IPS-15b (cell line): ENCODE measurements at regions not wholly inside any gene's neighbourhood (a gene's known extent, or its start where the extent isn't known, plus 50 kb on each side); places are given as distances from the start of the nearest gene placed in this dataset.

ENCODE experiments used
- H3K27me3 ChIP-seq: one replicate; pipeline ENCODE4 v1.6.1; 2013; ENCODE audit warnings: low read length; ENCODE audit not compliant: control insufficient read depth, insufficient read depth
- H3K36me3 ChIP-seq: one replicate; pipeline ENCODE4 v1.6.1; 2013; ENCODE audit warnings: low read length; ENCODE audit not compliant: control insufficient read depth, insufficient read depth
- H3K4me1 ChIP-seq: one replicate; pipeline ENCODE4 v1.6.1; 2013; ENCODE audit warnings: mild to moderate bottlenecking, low read length; ENCODE audit not compliant: control insufficient read depth, insufficient read depth
- H3K4me3 ChIP-seq: one replicate; pipeline ENCODE4 v1.5.1; 2013; ENCODE audit warnings: low read depth, low read length
- H3K9ac ChIP-seq: one replicate; pipeline ENCODE4 v1.6.1; 2013; ENCODE audit warnings: low read depth, mild to moderate bottlenecking, low read length
- H3K9me3 ChIP-seq: one replicate; pipeline ENCODE4 v1.6.1; 2013; ENCODE audit warnings: mild to moderate bottlenecking, low read length; ENCODE audit not compliant: control insufficient read depth, insufficient read depth

- no peaks in the 10 kb centered on the region for H3K9me3 ChIP-seq
- H3K36me3 ChIP-seq, result no peaks in the 10 kb centered on the region
- no peak overlapping the region for H3K4me3 ChIP-seq
- no peaks in the 10 kb centered on the region for H3K4me1 ChIP-seq
- H3K27me3 ChIP-seq, result no peaks in the 10 kb centered on the region
- H3K9ac ChIP-seq, result no peak overlapping the region
Measured at GRCh38 chr7:27299861-27300260, 57.3 kb downstream of the EVX1 start.

- Histone ChIP-seq H3K9ac (no peak overlapping the region), H3K4me1 (no peaks in the 10 kb centered on the region), H3K4me3 (no peak overlapping the region), H3K27me3 (no peaks in the 10 kb centered on the region), H3K36me3 (no peaks in the 10 kb centered on the region), H3K9me3 (no peaks in the 10 kb centered on the region)
Measured at GRCh38 chr7:27300421-27300820, 57.8 kb downstream of the EVX1 start.

- Histone ChIP-seq H3K9ac (no peak overlapping the region), H3K27me3 (peaks cover 3% of the 10 kb centered on the region), H3K4me1 (no peaks in the 10 kb centered on the region), H3K4me3 (no peak overlapping the region), H3K36me3 (no peaks in the 10 kb centered on the region), H3K9me3 (no peaks in the 10 kb centered on the region)
Measured at GRCh38 chr7:27302590-27302989, 60.0 kb downstream of the EVX1 start.

- Histone ChIP-seq H3K4me1 (no peaks in the 10 kb centered on the region), H3K4me3 (no peak overlapping the region), H3K9me3 (no peaks in the 10 kb centered on the region), H3K27me3 (peaks cover 3% of the 10 kb centered on the region), H3K36me3 (no peaks in the 10 kb centered on the region), H3K9ac (no peak overlapping the region)
Measured at GRCh38 chr7:27303026-27303425, 60.4 kb downstream of the EVX1 start.

- H3K9ac ChIP-seq, result no peak overlapping the region
- H3K4me3 ChIP-seq, result no peak overlapping the region
- H3K36me3 ChIP-seq, result no peaks in the 10 kb centered on the region
- no peaks in the 10 kb centered on the region for H3K9me3 ChIP-seq
- H3K4me1 ChIP-seq, result no peaks in the 10 kb centered on the region
- H3K27me3 ChIP-seq, result peaks cover 3% of the 10 kb centered on the region
Measured at GRCh38 chr7:27305854-27306253, 63.3 kb downstream of the EVX1 start.

GRCh38 chr7:27312820-27313219 is 70.2 kb downstream of the EVX1 start:
- H3K4me1 ChIP-seq, result peaks cover 8% of the 10 kb centered on the region

GRCh38 chr7:27314111-27314510 is 71.5 kb downstream of the EVX1 start:
- H3K27me3 ChIP-seq, result no peaks in the 10 kb centered on the region

More at GRCh38 chr7:27312820-27313219, 70.2 kb downstream of the EVX1 start:
- H3K9me3 ChIP-seq, result no peaks in the 10 kb centered on the region
- no peak overlapping the region for H3K4me3 ChIP-seq
- H3K9ac ChIP-seq, result no peak overlapping the region
- H3K36me3 ChIP-seq, result no peaks in the 10 kb centered on the region
- H3K27me3 ChIP-seq, result no peaks in the 10 kb centered on the region

GRCh38 chr7:27315066-27315465 is 72.5 kb downstream of the EVX1 start:
- Histone ChIP-seq H3K9ac (no peak overlapping the region), H3K4me3 (no peak overlapping the region), H3K4me1 (peaks cover 8% of the 10 kb centered on the region), H3K27me3 (no peaks in the 10 kb centered on the region), H3K9me3 (no peaks in the 10 kb centered on the region), H3K36me3 (no peaks in the 10 kb centered on the region)

More at GRCh38 chr7:27314111-27314510, 71.5 kb downstream of the EVX1 start:
- Histone ChIP-seq H3K9me3 (no peaks in the 10 kb centered on the region), H3K36me3 (no peaks in the 10 kb centered on the region), H3K4me1 (peaks cover 8% of the 10 kb centered on the region), H3K4me3 (no peak overlapping the region), H3K9ac (no peak overlapping the region)

GRCh38 chr7:27316311-27316710 is 73.7 kb downstream of the EVX1 start:
- Histone ChIP-seq H3K9me3 (no peaks in the 10 kb centered on the region), H3K27me3 (no peaks in the 10 kb centered on the region)

GRCh38 chr7:27324246-27324645 is 81.6 kb downstream of the EVX1 start:
- Histone ChIP-seq H3K36me3 (no peaks in the 10 kb centered on the region), H3K27me3 (peaks cover 2% of the 10 kb centered on the region), H3K4me3 (no peak overlapping the region), H3K9ac (no peak overlapping the region), H3K9me3 (no peaks in the 10 kb centered on the region), H3K4me1 (no peaks in the 10 kb centered on the region)

More at GRCh38 chr7:27316311-27316710, 73.7 kb downstream of the EVX1 start:
- H3K4me1 ChIP-seq, result peaks cover 8% of the 10 kb centered on the region
- no peaks in the 10 kb centered on the region for H3K36me3 ChIP-seq
- H3K4me3 ChIP-seq, result no peak overlapping the region
- no peak overlapping the region for H3K9ac ChIP-seq

GRCh38 chr7:27329909-27330308 is 87.3 kb downstream of the EVX1 start:
- Histone ChIP-seq H3K27me3 (peaks cover 2% of the 10 kb centered on the region), H3K4me1 (no peaks in the 10 kb centered on the region), H3K9ac (no peak overlapping the region), H3K9me3 (no peaks in the 10 kb centered on the region), H3K4me3 (no peak overlapping the region), H3K36me3 (no peaks in the 10 kb centered on the region)

GRCh38 chr7:27339478-27339877 is 96.9 kb downstream of the EVX1 start:
- no peaks in the 10 kb centered on the region for H3K27me3 ChIP-seq
- no peaks in the 10 kb centered on the region for H3K9me3 ChIP-seq
- no peak overlapping the region for H3K4me3 ChIP-seq
- peaks cover 3% of the 10 kb centered on the region for H3K4me1 ChIP-seq
- H3K36me3 ChIP-seq, result no peaks in the 10 kb centered on the region
- no peak overlapping the region for H3K9ac ChIP-seq

- peaks cover 7% of the 10 kb centered on the region for H3K4me1 ChIP-seq
- no peaks in the 10 kb centered on the region for H3K36me3 ChIP-seq
- no peak overlapping the region for H3K9ac ChIP-seq
- no peaks in the 10 kb centered on the region for H3K9me3 ChIP-seq
- H3K4me3 ChIP-seq, result no peak overlapping the region
- no peaks in the 10 kb centered on the region for H3K27me3 ChIP-seq
Measured at GRCh38 chr7:27344471-27344870, 101.9 kb downstream of the EVX1 start.
